A673 (cell line): ENCODE measurements at regions not wholly inside any gene's neighbourhood (a gene's known extent, or its start where the extent isn't known, plus 50 kb on each side); places are given as distances from the start of the nearest gene placed in this dataset.

Experiments used
- EZH2 ChIP-seq: fragments of 200-600 bp; sonication (generic); IDR thresholded peaks from 2 replicates; pipeline ENCODE4 v1.6.1; 2017; ENCODE audit warnings: borderline replicate concordance, low read depth, mild to moderate bottlenecking, mixed read lengths, antibody characterized with exemption, low read length; ENCODE audit not compliant: poor library complexity, severe bottlenecking
- TF ChIP-seq, protein P1 (sequence below): fragments of 300-800, 200-600 bp; sonication (generic); conservative IDR thresholded peaks from 2 replicates; pipeline ENCODE4 v1.5.1; 2017; ENCODE audit warnings: low read depth, mild to moderate bottlenecking, antibody characterized with exemption, low read length, moderate library complexity, mixed read lengths

DNA sequence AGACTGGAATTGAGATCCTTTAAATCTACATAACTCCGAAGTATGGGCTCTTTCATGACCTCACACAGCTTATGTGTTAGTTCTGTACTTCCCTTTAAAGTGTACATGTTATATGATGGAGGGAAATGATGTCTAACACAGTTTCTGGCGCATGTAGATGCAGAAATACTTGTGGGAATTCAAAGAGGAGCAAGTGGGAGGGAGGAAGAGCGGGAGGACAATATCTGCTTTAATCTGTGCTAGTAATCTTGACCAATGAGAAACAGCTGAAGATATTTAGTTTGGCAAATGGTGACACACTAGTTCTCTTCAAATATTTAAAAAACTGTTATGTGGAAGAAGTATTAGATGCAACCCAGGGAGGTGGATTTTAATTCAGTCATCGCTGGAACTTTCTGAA is 62.9 kb upstream of the PLEKHG1 start:
- TF ChIP-seq, protein P1, sequence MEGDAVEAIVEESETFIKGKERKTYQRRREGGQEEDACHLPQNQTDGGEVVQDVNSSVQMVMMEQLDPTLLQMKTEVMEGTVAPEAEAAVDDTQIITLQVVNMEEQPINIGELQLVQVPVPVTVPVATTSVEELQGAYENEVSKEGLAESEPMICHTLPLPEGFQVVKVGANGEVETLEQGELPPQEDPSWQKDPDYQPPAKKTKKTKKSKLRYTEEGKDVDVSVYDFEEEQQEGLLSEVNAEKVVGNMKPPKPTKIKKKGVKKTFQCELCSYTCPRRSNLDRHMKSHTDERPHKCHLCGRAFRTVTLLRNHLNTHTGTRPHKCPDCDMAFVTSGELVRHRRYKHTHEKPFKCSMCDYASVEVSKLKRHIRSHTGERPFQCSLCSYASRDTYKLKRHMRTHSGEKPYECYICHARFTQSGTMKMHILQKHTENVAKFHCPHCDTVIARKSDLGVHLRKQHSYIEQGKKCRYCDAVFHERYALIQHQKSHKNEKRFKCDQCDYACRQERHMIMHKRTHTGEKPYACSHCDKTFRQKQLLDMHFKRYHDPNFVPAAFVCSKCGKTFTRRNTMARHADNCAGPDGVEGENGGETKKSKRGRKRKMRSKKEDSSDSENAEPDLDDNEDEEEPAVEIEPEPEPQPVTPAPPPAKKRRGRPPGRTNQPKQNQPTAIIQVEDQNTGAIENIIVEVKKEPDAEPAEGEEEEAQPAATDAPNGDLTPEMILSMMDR, result no peak
- no peak for TF ChIP-seq EZH2
